ENCODE measurements at regions not wholly inside any gene's neighbourhood (a gene's known extent, or its start where the extent isn't known, plus 50 kb on each side); places are given as distances from the start of the nearest gene placed in this dataset.

- no peak overlapping the region for H3K4me3 ChIP-seq (ENCODE audit: low read depth in 2 of 2, low read length in 2 of 2)
- H3K9me3 ChIP-seq (ENCODE audit: control insufficient read depth, insufficient read depth, low read depth, low read length) = no peaks in the 10 kb centered on the region
- H3K4me1 ChIP-seq (ENCODE audit: control insufficient read depth, insufficient read depth, low read length) = no peaks in the 10 kb centered on the region
- no peaks in the 10 kb centered on the region for H3K36me3 ChIP-seq (ENCODE audit: control insufficient read depth, insufficient read depth, low read length)
- no peak overlapping the region for H3K27ac ChIP-seq (ENCODE audit: low read length)
- DNase-seq (ENCODE audit: low read depth, low spot score) (no peak), ATAC-seq (no peak)
- in situ Hi-C loops (cut with HindIII; ENCODE audit: low pct_unique_long_range_greater_than_20kb, low sequenced_read_pairs) (no loop called here), intact Hi-C loops (cut with micrococcal nuclease; ENCODE audit: unreplicated experiment) (no loop called here)
- no TSS peak for BruUV-seq (replicated peaks)
- ChIA-PET POLR2A (no interaction called here), CTCF (no interaction called here)
- H3K27me3 ChIP-seq (ENCODE audit: control insufficient read depth, insufficient read depth, low read length) = no peaks in the 10 kb centered on the region
- TF ChIP-seq SIN3A (IDR thresholded peaks at IDR 0.05; ENCODE audit: borderline replicate concordance, insufficient read depth, low read depth, low read length) (no peak), REST (IDR thresholded peaks at IDR 0.05; ENCODE audit: insufficient read depth in 1 of 2, low read depth in 2 of 2, low read length in 1 of 2) (no peak), POLR2AphosphoS5 (IDR thresholded peaks at IDR 0.05; ENCODE audit: low read depth, low read length) (no peak), TCF7L2 (IDR thresholded peaks at IDR 0.05; ENCODE audit: low read depth, low read length) (no peak), CTCF (IDR thresholded peaks at IDR 0.05) (no peak)
Observed at GRCh38 chr4:54843106-54843505, 185.3 kb downstream of the KIT start.

GRCh38 chr4:54842656-54843055 lies 184.9 kb downstream of the KIT start:
- no peaks in the 10 kb centered on the region for H3K36me3 ChIP-seq (ENCODE audit: control insufficient read depth, insufficient read depth, low read length)
- no peak overlapping the region for H3K27ac ChIP-seq (ENCODE audit: low read length)
- BruUV-seq (replicated peaks) = no TSS peak
- H3K4me1 ChIP-seq (ENCODE audit: control insufficient read depth, insufficient read depth, low read length) = no peaks in the 10 kb centered on the region
- in situ Hi-C loops (cut with HindIII; ENCODE audit: low pct_unique_long_range_greater_than_20kb, low sequenced_read_pairs) (no loop called here), intact Hi-C loops (cut with micrococcal nuclease; ENCODE audit: unreplicated experiment) (no loop called here)
- H3K4me3 ChIP-seq (ENCODE audit: low read depth in 2 of 2, low read length in 2 of 2) = no peak overlapping the region
- no peaks in the 10 kb centered on the region for H3K27me3 ChIP-seq (ENCODE audit: control insufficient read depth, insufficient read depth, low read length)
- ChIA-PET CTCF (no interaction called here), POLR2A (no interaction called here)
- ATAC-seq (no peak), DNase-seq (ENCODE audit: low read depth, low spot score) (no peak)
- no peaks in the 10 kb centered on the region for H3K9me3 ChIP-seq (ENCODE audit: control insufficient read depth, insufficient read depth, low read depth, low read length)
- TF ChIP-seq POLR2AphosphoS5 (IDR thresholded peaks at IDR 0.05; ENCODE audit: low read depth, low read length) (no peak), TCF7L2 (IDR thresholded peaks at IDR 0.05; ENCODE audit: low read depth, low read length) (no peak), CTCF (IDR thresholded peaks at IDR 0.05) (no peak), REST (IDR thresholded peaks at IDR 0.05; ENCODE audit: insufficient read depth in 1 of 2, low read depth in 2 of 2, low read length in 1 of 2) (no peak), SIN3A (IDR thresholded peaks at IDR 0.05; ENCODE audit: borderline replicate concordance, insufficient read depth, low read depth, low read length) (no peak)

Measured in Panc1 (cell line).